H1 (cell line): ENCODE measurements at regions not wholly inside any gene's neighbourhood (a gene's known extent, or its start where the extent isn't known, plus 50 kb on each side); places are given as distances from the start of the nearest gene placed in this dataset.

Experiments
- CTCF ChIA-PET: fragments of 300-600 bp; sonication (Branson Sonifier 250); formaldehyde crosslinking; loops from one replicate; lab custom pipeline; 2021; ENCODE audit not compliant: partially characterized antibody; lab: Charles Lee
- POLR2A ChIA-PET: fragments of 300-600 bp; sonication (Branson Sonifier 250); formaldehyde crosslinking; loops from one replicate; lab custom pipeline; 2021; ENCODE audit warnings: inconsistent platforms; ENCODE audit not compliant: partially characterized antibody; lab: Charles Lee
- DNase-seq, 2 experiments: peaks; one replicate each; pipeline versions ENCODE4 v3.0.0 to v3.0.0-alpha.2; 2010 to 2022; ENCODE audit warnings: low spot score in 2 of 2, low read depth in 1 of 2, mixed read lengths in 1 of 2
- FAIRE-seq: peaks from 2 replicates; lab custom pipeline; 2011; peaks lifted over from hg19 to GRCh38; lab: Jason Lieb, UNC
- H2AFZ ChIP-seq: 2 replicates; pipeline ENCODE4 v1.8.1; 2012; ENCODE audit warnings: low read length, inconsistent platforms
- H2AK5ac ChIP-seq: 2 replicates; pipeline ENCODE4 v1.6.1; 2013; ENCODE audit warnings: low read depth, low read length
- H2BK120ac ChIP-seq: replicated peaks from 2 replicates; pipeline ENCODE3; 2013; ENCODE audit warnings: low read depth, low read length, inconsistent platforms
- H2BK12ac ChIP-seq: 2 replicates; pipeline ENCODE4 v1.6.1; 2013; ENCODE audit warnings: low read depth, low read length
- H2BK15ac ChIP-seq: 2 replicates; pipeline ENCODE4 v1.6.1; 2013; ENCODE audit warnings: low read length
- H2BK20ac ChIP-seq: 2 replicates; pipeline ENCODE4 v1.6.1; 2013; ENCODE audit warnings: low read length
- H2BK5ac ChIP-seq: 2 replicates; pipeline ENCODE4 v1.6.1; 2013; ENCODE audit warnings: low read depth, low read length
- H3K14ac ChIP-seq: 2 replicates; pipeline ENCODE4 v1.6.1; 2013; ENCODE audit warnings: inconsistent platforms; ENCODE audit not compliant: insufficient read length
- H3K18ac ChIP-seq: 2 replicates; pipeline ENCODE4 v1.6.1; 2013; ENCODE audit warnings: low read length; ENCODE audit errors: extremely low read depth
- H3K23ac ChIP-seq: 2 replicates; pipeline ENCODE4 v1.6.1; 2013; ENCODE audit warnings: inconsistent platforms; ENCODE audit not compliant: insufficient read length
- H3K23me2 ChIP-seq: 2 replicates; pipeline ENCODE4 v1.6.1; 2013; ENCODE audit warnings: low read depth, low read length
- H3K27ac ChIP-seq: 2 replicates; pipeline ENCODE4 v1.6.1; 2011; ENCODE audit warnings: low read depth, low read length, inconsistent platforms
- H3K27me3 ChIP-seq, 4 experiments: replicated peaks in 1 of 4; 1 replicate in 1 of 4; 2 replicates in 3 of 4; pipeline versions ENCODE4 v1.6.1 to v1.8.1; 2011 to 2013; ENCODE audit warnings: low read length in 3 of 4, mild to moderate bottlenecking in 3 of 4, inconsistent platforms in 2 of 4, mixed read lengths in 2 of 4, moderate library complexity in 1 of 4; ENCODE audit not compliant: control insufficient read depth in 3 of 4, insufficient read depth in 3 of 4; ENCODE audit errors: extremely low read depth in 1 of 4
- H3K36me3 ChIP-seq, 4 experiments: 2 replicates each; pipeline versions ENCODE4 v1.6.1 to v1.8.1; 2011 to 2013; ENCODE audit warnings: mild to moderate bottlenecking in 4 of 4, low read length in 3 of 4, moderate library complexity in 2 of 4, control low read depth in 1 of 4, inconsistent platforms in 1 of 4; ENCODE audit not compliant: insufficient read depth in 4 of 4, control insufficient read depth in 2 of 4
- H3K4ac ChIP-seq: replicated peaks from 2 replicates; pipeline ENCODE3; 2013; ENCODE audit warnings: low read length, low read depth, mixed read lengths, inconsistent platforms; ENCODE audit not compliant: insufficient read length
- H3K4me1 ChIP-seq, 4 experiments: replicated peaks in 1 of 4; 1 replicate in 1 of 4; 2 replicates in 3 of 4; pipeline versions ENCODE4 v1.6.1 to v1.8.1; 2011 to 2013; ENCODE audit warnings: low read length in 3 of 4, inconsistent platforms in 2 of 4, mixed read lengths in 1 of 4; ENCODE audit not compliant: insufficient read depth in 4 of 4, control insufficient read depth in 3 of 4
- H3K4me2 ChIP-seq, 2 experiments: 2 replicates each; pipeline versions ENCODE4 v1.6.1 to v1.8.1; 2011 to 2013; ENCODE audit warnings: low read depth in 2 of 2, low read length in 2 of 2, control low read depth in 1 of 2, inconsistent platforms in 1 of 2, mild to moderate bottlenecking in 1 of 2; ENCODE audit not compliant: insufficient read depth in 1 of 2
- H3K4me3 ChIP-seq, 4 experiments: fragments of 200-600, 300-600 bp in 1 of 4; sonication (generic), shearing (Covaris generic), sonication (Bioruptor Twin) in 1 of 4; 2 replicates each; pipeline versions ENCODE4 v1.5.1 to v1.8.1; 2011 to 2016; ENCODE audit warnings: low read length in 4 of 4, low read depth in 3 of 4, control low read depth in 2 of 4, inconsistent platforms in 2 of 4, mild to moderate bottlenecking in 2 of 4, mixed read lengths in 1 of 4, moderate library complexity in 1 of 4; ENCODE audit not compliant: insufficient read depth in 2 of 4; ENCODE audit errors: extremely low read depth in 1 of 4
- H3K56ac ChIP-seq: replicated peaks from 2 replicates; pipeline ENCODE3; 2013; ENCODE audit warnings: low read depth, mild to moderate bottlenecking, mixed read lengths, low read length, inconsistent platforms; ENCODE audit not compliant: insufficient read length
- H3K79me1 ChIP-seq: 2 replicates; pipeline ENCODE4 v1.6.1; 2013; ENCODE audit warnings: low read depth, low read length, control low read depth
- H3K79me2 ChIP-seq, 2 experiments: 2 replicates each; pipeline versions ENCODE4 v1.6.1 to v1.8.1; 2012 to 2013; ENCODE audit warnings: low read length in 2 of 2, mild to moderate bottlenecking in 2 of 2, inconsistent platforms in 1 of 2; ENCODE audit not compliant: insufficient read depth in 2 of 2, control insufficient read depth in 1 of 2
- H3K9ac ChIP-seq, 4 experiments: replicated peaks in 1 of 4; 1 replicate in 1 of 4; 2 replicates in 3 of 4; pipeline versions ENCODE4 v1.6.1 to v1.8.1; 2011 to 2013; ENCODE audit warnings: low read depth in 3 of 4, low read length in 3 of 4, control low read depth in 2 of 4, mild to moderate bottlenecking in 2 of 4, moderate library complexity in 2 of 4, inconsistent platforms in 1 of 4; ENCODE audit errors: extremely low read depth in 1 of 4
- H3K9me3 ChIP-seq, 2 experiments: 2 replicates each; pipeline versions ENCODE4 v1.6.1 to v1.8.1; 2012 to 2013; ENCODE audit warnings: mild to moderate bottlenecking in 2 of 2, moderate library complexity in 2 of 2, control low read depth in 1 of 2, inconsistent platforms in 1 of 2, low read depth in 1 of 2, low read length in 1 of 2, mixed read lengths in 1 of 2; ENCODE audit not compliant: insufficient read depth in 2 of 2
- H4K20me1 ChIP-seq, 2 experiments: replicated peaks in 1 of 2; 2 replicates each; pipeline versions ENCODE3 to v1.8.1; 2011 to 2013; ENCODE audit warnings: inconsistent platforms in 2 of 2, low read length in 2 of 2, mild to moderate bottlenecking in 1 of 2; ENCODE audit not compliant: insufficient read depth in 2 of 2, control insufficient read depth in 1 of 2
- H4K5ac ChIP-seq: 2 replicates; pipeline ENCODE4 v1.6.1; 2013; ENCODE audit warnings: low read length, low read depth, mixed read lengths, inconsistent platforms; ENCODE audit not compliant: insufficient read length
- H4K8ac ChIP-seq: 2 replicates; pipeline ENCODE4 v1.8.0; 2013; ENCODE audit warnings: mild to moderate bottlenecking, moderate library complexity, low read length, inconsistent platforms; ENCODE audit not compliant: insufficient read depth; ENCODE audit errors: extremely low read depth
- H4K91ac ChIP-seq: replicated peaks from 2 replicates; pipeline ENCODE3; 2013; ENCODE audit warnings: low read length, mixed read lengths, inconsistent platforms; ENCODE audit not compliant: insufficient read length
- SIX5 ChIP-seq: IDR thresholded peaks from 2 replicates; pipeline ENCODE4 v1.6.1; 2011; ENCODE audit warnings: mild to moderate bottlenecking, low read depth, low read length
- WGBS, 2 experiments: shearing (Covaris generic) in 1 of 2; methylation state at CpG; one replicate each; pipeline versions ENCODE4 v1.1.6 to v1.1.7; 2013 to 2015; ENCODE audit warnings: low lambda C conversion rate in 2 of 2, mixed read lengths in 2 of 2, inconsistent platforms in 1 of 2, low coverage in 1 of 2, missing lambda C conversion rate in 1 of 2; ENCODE audit not compliant: insufficient replicate concordance in 2 of 2, insufficient coverage in 1 of 2, insufficient read length in 1 of 2; ENCODE audit errors: extremely low coverage in 1 of 2, missing lambda C conversion rate in 1 of 2; 5-methylcytosine and 5-hydroxymethylcytosine counted together

DNA sequence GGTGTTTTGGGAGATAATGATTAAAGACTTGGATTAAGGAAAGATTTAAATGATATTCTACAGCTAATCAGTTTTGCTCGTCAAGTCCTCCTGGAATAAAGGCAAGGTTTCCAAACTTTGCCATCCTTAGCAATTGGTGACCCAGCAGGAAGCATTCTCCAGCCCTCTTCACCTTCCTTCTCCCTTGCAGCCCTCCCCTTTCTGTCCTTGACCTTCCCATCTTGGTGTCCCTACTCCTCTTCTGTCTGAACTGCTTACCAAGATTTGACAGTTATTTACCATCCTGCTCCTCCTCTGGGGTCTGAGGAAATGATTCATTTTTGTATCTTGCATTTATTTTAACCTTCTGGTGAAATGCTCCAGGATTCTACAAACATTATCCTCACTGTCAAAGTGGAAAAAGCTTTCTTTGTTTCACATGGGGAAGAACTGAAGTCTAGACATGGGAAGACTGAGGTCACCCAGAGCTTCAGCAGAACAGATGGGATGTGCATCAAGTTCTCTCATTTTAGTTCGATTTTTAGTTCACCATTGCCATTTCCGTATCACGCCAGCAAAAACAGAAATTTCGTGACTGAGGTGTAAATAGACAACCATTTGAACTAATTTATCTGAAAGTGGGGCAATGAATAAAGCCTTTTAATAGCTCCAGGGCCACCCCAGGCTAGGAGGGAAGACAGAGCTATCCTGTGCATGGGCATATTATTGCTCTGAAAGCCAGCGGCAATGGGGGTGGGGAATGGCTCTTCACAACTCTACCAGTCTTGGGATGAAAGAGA, 504.4 kb upstream of the PLXNA2 start:
- H3K9me3 ChIP-seq: no peaks in the 10 kb centered on the region
- no peaks in the 10 kb centered on the region for H3K79me1 ChIP-seq
- H4K20me1 ChIP-seq: no peaks in the 10 kb centered on the region
- H3K14ac ChIP-seq: no peak overlapping the region
- no peak overlapping the region for H3K4ac ChIP-seq
- no peak overlapping the region for H3K4me3 ChIP-seq
- H3K23ac ChIP-seq: no peak overlapping the region
- no peak overlapping the region for H4K5ac ChIP-seq
- H2BK120ac ChIP-seq: no peak overlapping the region
- no peak overlapping the region for H2BK20ac ChIP-seq
- ChIA-PET POLR2A (no interaction called here), CTCF (interaction anchor here (0.7 to 2.5 kb wide), 7 partner anchors 8 to 499 kb away, joined by 3 to 8 read pairs (median 4); no protein-coding TSS in a partner anchor)
- H3K56ac ChIP-seq: no peak overlapping the region
- no peaks in the 10 kb centered on the region for H3K4me1 ChIP-seq
- H3K36me3 ChIP-seq: no peaks in the 10 kb centered on the region
- no peak overlapping the region for H4K8ac ChIP-seq
- no peak overlapping the region for H2BK5ac ChIP-seq
- no peak for DNase-seq
- H3K27me3 ChIP-seq: no peaks in the 10 kb centered on the region
- no peak overlapping the region for H3K4me2 ChIP-seq
- H3K27ac ChIP-seq: no peak overlapping the region
- H4K91ac ChIP-seq: no peak overlapping the region
- no peak overlapping the region for H3K18ac ChIP-seq
- FAIRE-seq: no peak
- no peaks in the 10 kb centered on the region for H3K23me2 ChIP-seq
- no peaks in the 10 kb centered on the region for H3K79me2 ChIP-seq
- H2AK5ac ChIP-seq: no peak overlapping the region
- H2BK12ac ChIP-seq: no peak overlapping the region
- H3K9ac ChIP-seq: no peak overlapping the region
- no peak overlapping the region for H2BK15ac ChIP-seq
- H2AFZ ChIP-seq: no peak overlapping the region
- 93% methylated on average over 6 of the region's 6 CpGs; no CpG with 5 or more reads in 1 of the 2 experiments for WGBS, 2 experiments
- no peak for TF ChIP-seq SIX5
